Type B pancreatic cell (in vitro differentiated cells): ENCODE measurements at regions not wholly inside any gene's neighbourhood (a gene's known extent, or its start where the extent isn't known, plus 50 kb on each side); places are given as distances from the start of the nearest gene placed in this dataset.

Source experiments
- DNase-seq: peaks from one replicate; pipeline ENCODE4 v3.0.0; 2021; ENCODE audit warnings: mixed read lengths; ENCODE audit not compliant: unreplicated experiment; ENCODE audit errors: extremely low spot score
- H3K27ac Mint-ChIP-seq: 2 replicates; pipeline ENCODE4 v1.8.0; 2021; ENCODE audit warnings: mild to moderate bottlenecking, mixed read lengths
- H3K27me3 Mint-ChIP-seq: 2 replicates; pipeline ENCODE4 v1.8.0; 2021; ENCODE audit warnings: mixed read lengths
- H3K36me3 Mint-ChIP-seq: 2 replicates; pipeline ENCODE4 v1.8.0; 2021; ENCODE audit warnings: mixed read lengths
- H3K4me1 Mint-ChIP-seq: one replicate; pipeline ENCODE4 v1.8.0; 2021; ENCODE audit warnings: mixed read lengths; ENCODE audit not compliant: unreplicated experiment
- H3K4me3 Mint-ChIP-seq: 2 replicates; pipeline ENCODE4 v1.8.0; 2021; ENCODE audit warnings: mild to moderate bottlenecking, mixed read lengths
- H3K9me3 Mint-ChIP-seq: 2 replicates; pipeline ENCODE4 v1.8.0; 2021; ENCODE audit warnings: mixed read lengths
- TF ChIP-seq, protein P1 (sequence below): fragments of 200-600 bp; sonication (generic); conservative IDR thresholded peaks from 2 replicates; pipeline ENCODE4 v1.5.0; 2021; ENCODE audit warnings: antibody characterized with exemption, mild to moderate bottlenecking

DNA sequence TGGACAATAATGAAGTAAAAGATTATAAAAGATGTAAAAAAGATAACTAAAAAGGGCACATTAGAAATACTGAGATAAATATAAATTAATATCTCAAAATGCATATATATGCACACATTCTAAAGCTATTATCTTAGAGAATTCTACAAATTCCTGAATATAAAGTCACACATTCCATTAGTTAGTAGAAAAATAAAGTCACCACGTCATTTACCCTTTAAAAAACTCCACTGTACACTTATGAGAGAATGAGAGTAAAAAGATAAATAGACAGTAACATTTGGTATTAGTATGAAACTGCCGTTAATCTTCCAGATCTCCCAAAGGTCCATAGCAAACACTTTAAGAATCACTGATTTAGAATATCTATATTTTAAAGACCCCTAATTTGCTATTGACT is 67.2 kb upstream of the IL15 start:
- Mint-ChIP-seq H3K4me3 (no peak overlapping the region), H3K4me1 (no peaks in the 10 kb centered on the region), H3K27me3 (no peaks in the 10 kb centered on the region), H3K9me3 (no peaks in the 10 kb centered on the region), H3K27ac (no peak overlapping the region), H3K36me3 (no peaks in the 10 kb centered on the region)
- no peak for DNase-seq
- TF ChIP-seq, protein P1, sequence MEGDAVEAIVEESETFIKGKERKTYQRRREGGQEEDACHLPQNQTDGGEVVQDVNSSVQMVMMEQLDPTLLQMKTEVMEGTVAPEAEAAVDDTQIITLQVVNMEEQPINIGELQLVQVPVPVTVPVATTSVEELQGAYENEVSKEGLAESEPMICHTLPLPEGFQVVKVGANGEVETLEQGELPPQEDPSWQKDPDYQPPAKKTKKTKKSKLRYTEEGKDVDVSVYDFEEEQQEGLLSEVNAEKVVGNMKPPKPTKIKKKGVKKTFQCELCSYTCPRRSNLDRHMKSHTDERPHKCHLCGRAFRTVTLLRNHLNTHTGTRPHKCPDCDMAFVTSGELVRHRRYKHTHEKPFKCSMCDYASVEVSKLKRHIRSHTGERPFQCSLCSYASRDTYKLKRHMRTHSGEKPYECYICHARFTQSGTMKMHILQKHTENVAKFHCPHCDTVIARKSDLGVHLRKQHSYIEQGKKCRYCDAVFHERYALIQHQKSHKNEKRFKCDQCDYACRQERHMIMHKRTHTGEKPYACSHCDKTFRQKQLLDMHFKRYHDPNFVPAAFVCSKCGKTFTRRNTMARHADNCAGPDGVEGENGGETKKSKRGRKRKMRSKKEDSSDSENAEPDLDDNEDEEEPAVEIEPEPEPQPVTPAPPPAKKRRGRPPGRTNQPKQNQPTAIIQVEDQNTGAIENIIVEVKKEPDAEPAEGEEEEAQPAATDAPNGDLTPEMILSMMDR = no peak

DNA sequence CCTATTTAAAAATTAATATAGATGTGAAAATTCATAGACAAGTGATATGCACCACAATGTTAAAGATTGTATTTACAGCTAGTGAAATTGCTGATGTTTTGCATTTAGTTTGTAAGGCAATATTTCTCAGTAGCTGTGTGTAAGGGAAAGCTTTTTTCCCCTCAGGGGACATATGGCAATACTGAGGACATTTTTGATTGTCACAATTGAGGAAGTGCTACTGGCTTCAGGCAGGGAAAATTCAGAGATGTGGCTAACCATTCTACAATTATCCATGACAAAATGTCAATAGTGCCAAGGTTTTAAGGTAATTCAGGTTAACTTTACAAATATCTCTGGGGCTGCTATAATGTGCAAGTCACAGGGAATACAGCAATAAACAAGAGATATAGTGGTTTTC is 66.1 kb upstream of the IL15 start:
- no peak for DNase-seq
- no peaks in the 10 kb centered on the region for H3K27me3 Mint-ChIP-seq
- H3K27ac Mint-ChIP-seq = no peak overlapping the region
- H3K4me3 Mint-ChIP-seq = no peak overlapping the region
- no peaks in the 10 kb centered on the region for H3K9me3 Mint-ChIP-seq
- no peaks in the 10 kb centered on the region for H3K36me3 Mint-ChIP-seq
- H3K4me1 Mint-ChIP-seq = no peaks in the 10 kb centered on the region
- TF ChIP-seq, protein P1 = no peak

DNA sequence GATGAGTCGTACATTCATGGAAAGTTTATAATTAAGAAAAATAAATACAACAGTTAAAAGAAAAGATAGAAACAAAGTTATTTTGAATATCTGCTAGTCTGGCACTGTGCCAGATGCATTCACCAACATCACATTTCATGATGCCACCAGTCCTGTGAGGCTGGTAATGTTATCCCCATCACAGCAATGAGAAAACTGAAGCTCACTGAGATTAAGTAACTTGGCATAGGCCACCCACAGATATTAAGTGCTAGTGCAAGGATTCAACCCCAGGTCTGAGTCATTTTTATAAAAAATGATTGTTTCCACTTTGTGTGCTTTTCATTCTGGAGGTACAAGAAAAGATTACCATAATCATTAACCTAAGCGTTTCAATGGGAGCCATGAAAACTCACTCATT is 65.0 kb upstream of the IL15 start:
- no peak overlapping the region for H3K27ac Mint-ChIP-seq
- H3K4me3 Mint-ChIP-seq = no peak overlapping the region
- DNase-seq = no peak
- H3K27me3 Mint-ChIP-seq = no peaks in the 10 kb centered on the region
- H3K4me1 Mint-ChIP-seq = no peaks in the 10 kb centered on the region
- TF ChIP-seq, protein P1 = no peak
- no peaks in the 10 kb centered on the region for H3K9me3 Mint-ChIP-seq
- no peaks in the 10 kb centered on the region for H3K36me3 Mint-ChIP-seq

DNA sequence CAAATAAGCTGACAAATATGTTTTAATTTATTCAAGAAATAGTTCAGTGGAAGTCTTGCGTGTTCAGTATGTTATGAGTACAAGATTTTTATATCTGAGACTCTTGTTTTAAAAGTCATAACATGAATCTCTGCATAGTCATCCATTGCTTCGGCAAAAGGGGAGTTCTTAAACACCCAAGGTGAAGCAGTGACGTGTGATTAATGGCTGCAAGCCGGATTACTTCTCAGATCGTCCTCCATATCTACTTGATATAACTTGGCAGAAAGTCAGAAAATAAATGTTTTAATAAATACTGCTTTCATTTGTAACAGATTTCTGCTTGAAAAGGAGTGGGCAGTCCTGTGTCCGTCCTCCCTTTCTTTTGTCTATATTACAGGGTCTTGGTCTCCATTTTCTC is 64.6 kb upstream of the IL15 start:
- H3K9me3 Mint-ChIP-seq = no peaks in the 10 kb centered on the region
- H3K36me3 Mint-ChIP-seq = no peaks in the 10 kb centered on the region
- H3K27ac Mint-ChIP-seq = no peak overlapping the region
- no peak for DNase-seq
- H3K4me1 Mint-ChIP-seq = no peaks in the 10 kb centered on the region
- H3K4me3 Mint-ChIP-seq = no peak overlapping the region
- TF ChIP-seq, protein P1 = no peak
- H3K27me3 Mint-ChIP-seq = no peaks in the 10 kb centered on the region

DNA sequence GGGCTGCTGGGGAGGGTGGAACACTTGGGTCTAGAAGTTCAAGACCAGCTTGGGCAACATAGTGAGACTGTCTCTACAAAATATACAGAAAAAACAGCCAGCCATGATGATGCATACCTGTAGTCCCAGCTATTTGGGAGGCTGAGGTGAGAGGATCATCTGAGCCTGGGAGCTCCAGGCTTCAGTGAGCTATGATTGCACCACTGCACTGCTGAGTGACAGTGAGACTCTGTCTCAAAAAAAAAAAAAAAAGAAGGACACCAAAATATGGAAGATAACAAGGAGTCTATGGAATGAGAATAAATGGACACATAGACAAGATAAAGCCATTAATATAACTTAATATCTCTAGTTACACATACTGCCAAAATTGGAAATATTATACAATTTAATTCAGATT is 62.7 kb upstream of the IL15 start:
- Mint-ChIP-seq H3K27me3 (no peaks in the 10 kb centered on the region), H3K27ac (no peak overlapping the region), H3K4me1 (no peaks in the 10 kb centered on the region), H3K4me3 (no peak overlapping the region), H3K9me3 (no peaks in the 10 kb centered on the region), H3K36me3 (no peaks in the 10 kb centered on the region)
- no peak for DNase-seq
- TF ChIP-seq, protein P1 = no peak

DNA sequence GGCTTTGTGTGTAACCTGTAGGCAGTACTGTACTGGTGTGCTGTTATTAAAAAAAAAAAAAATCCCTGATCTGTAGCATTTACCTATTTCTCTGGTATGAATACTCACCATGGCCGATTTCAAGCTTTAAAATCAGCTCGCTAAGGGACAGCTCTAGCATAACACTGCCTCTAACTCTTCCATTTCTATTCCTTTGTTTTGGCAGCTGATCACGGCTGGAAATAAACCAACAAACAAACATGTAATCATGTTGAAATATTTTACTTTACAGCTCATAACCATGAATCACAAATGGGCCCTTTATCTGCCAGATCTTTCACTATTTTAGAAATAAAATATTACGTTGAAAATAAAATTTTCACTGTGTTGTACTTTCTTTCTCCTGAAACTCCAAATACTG is 60.5 kb upstream of the IL15 start:
- DNase-seq = no peak
- TF ChIP-seq, protein P1 = no peak
- no peak overlapping the region for H3K27ac Mint-ChIP-seq
- no peaks in the 10 kb centered on the region for H3K27me3 Mint-ChIP-seq
- no peak overlapping the region for H3K4me3 Mint-ChIP-seq
- H3K36me3 Mint-ChIP-seq = no peaks in the 10 kb centered on the region
- H3K9me3 Mint-ChIP-seq = no peaks in the 10 kb centered on the region
- H3K4me1 Mint-ChIP-seq = no peaks in the 10 kb centered on the region
